ENCODE measurements at regions not wholly inside any gene's neighbourhood (a gene's known extent, or its start where the extent isn't known, plus 50 kb on each side); places are given as distances from the start of the nearest gene placed in this dataset.
"Not testable (repeated sequence)": the region's sequence is repeated elsewhere in the genome, so short reads cannot be mapped to it uniquely, and the experiment has no call there.

GRCh38 chr13:64248371-64249065, 2832.9 kb upstream of the PCDH20 start:
- no peak for DNase-seq

GRCh38 chr13:64239372-64239771, 2823.7 kb upstream of the PCDH20 start:
- DNase-seq: no peak

- DNase-seq: no peak
Observed at GRCh38 chr13:64234255-64234654, 2818.6 kb upstream of the PCDH20 start.

GRCh38 chr13:64223016-64223415, 2807.4 kb upstream of the PCDH20 start:
- DNase-seq: no peak

GRCh38 chr13:64206430-64207225, 2791.0 kb upstream of the PCDH20 start:
- DNase-seq: no peak

GRCh38 chr13:64202517-64202916, 2786.9 kb upstream of the PCDH20 start:
- no peak for DNase-seq

GRCh38 chr13:64197232-64197631, 2781.6 kb upstream of the PCDH20 start:
- no peak for DNase-seq

GRCh38 chr13:64186503-64187250, 2771.0 kb upstream of the PCDH20 start:
- DNase-seq: no peak

GRCh38 chr13:64186071-64186470, 2770.4 kb upstream of the PCDH20 start:
- DNase-seq: no peak

- no peak for DNase-seq
Observed at GRCh38 chr13:64180756-64181155, 2765.1 kb upstream of the PCDH20 start.

- no peak for DNase-seq
Observed at GRCh38 chr13:64165826-64166225, 2750.2 kb upstream of the PCDH20 start.

GRCh38 chr13:64164435-64164834, 2748.8 kb upstream of the PCDH20 start:
- no peak for DNase-seq

GRCh38 chr13:64160479-64160878, 2744.8 kb upstream of the PCDH20 start:
- DNase-seq: no peak

GRCh38 chr13:64158908-64159307, 2743.3 kb upstream of the PCDH20 start:
- DNase-seq: no peak

- DNase-seq: no peak
Observed at GRCh38 chr13:64154514-64154913, 2738.9 kb upstream of the PCDH20 start.

GRCh38 chr13:64130600-64130999, 2715.0 kb upstream of the PCDH20 start:
- DNase-seq: no peak

- no peak for DNase-seq
Observed at GRCh38 chr13:64130171-64130570, 2714.5 kb upstream of the PCDH20 start.

GRCh38 chr13:64127856-64128255, 2712.2 kb upstream of the PCDH20 start:
- DNase-seq: no peak

- no peak for DNase-seq
Observed at GRCh38 chr13:64127192-64127591, 2711.5 kb upstream of the PCDH20 start.

GRCh38 chr13:64121023-64121709, 2705.5 kb upstream of the PCDH20 start:
- DNase-seq: not testable (repeated sequence)

- DNase-seq: no peak
Observed at GRCh38 chr13:64099994-64100393, 2684.3 kb upstream of the PCDH20 start.

- DNase-seq: no peak
Observed at GRCh38 chr13:64090311-64090710, 2674.7 kb upstream of the PCDH20 start.

GRCh38 chr13:64088491-64088890, 2672.8 kb upstream of the PCDH20 start:
- no peak for DNase-seq
